Heart left ventricle (tissue), 16 donors: ENCODE measurements at regions not wholly inside any gene's neighbourhood (a gene's known extent, or its start where the extent isn't known, plus 50 kb on each side); places are given as distances from the start of the nearest gene placed in this dataset.

ENCODE experiments used
- ATAC-seq, 4 donors: fragments of 200-7000 bp; cut with Tn5 transposase; one replicate each; pipeline ENCODE4 v1.9.1; 2020 to 2022; ENCODE audit warnings: moderate library complexity in 4 of 4, mild to moderate bottlenecking in 3 of 4, moderate number of reproducible peaks in 1 of 4
- DNase-seq, 5 donors: peaks; one replicate each; pipeline ENCODE4 v3.0.0-alpha.2; 2020
- H3K27ac ChIP-seq, 12 donors: fragments of 200-600 bp; sonication (generic) in 4 of 12; one replicate each; pipeline versions ENCODE4 v1.5.0 to v1.8.0; 2016 to 2022; ENCODE audit warnings: mild to moderate bottlenecking in 2 of 12
- H3K27me3 ChIP-seq, 9 donors: fragments of 200-600 bp; sonication (generic) in 2 of 9; one replicate each; pipeline versions ENCODE4 v1.5.1 to v1.8.0; 2016 to 2022; ENCODE audit warnings: mild to moderate bottlenecking in 3 of 9
- H3K36me3 ChIP-seq, 9 donors: fragments of 200-600 bp; sonication (generic) in 2 of 9; one replicate each; pipeline versions ENCODE4 v1.5.0 to v1.8.0; 2018 to 2022; ENCODE audit warnings: mild to moderate bottlenecking in 2 of 9
- H3K4me1 ChIP-seq, 12 donors: fragments of 200-600 bp; sonication (generic) in 4 of 12; one replicate each; pipeline versions ENCODE4 v1.5.0 to v1.8.0; 2016 to 2022; ENCODE audit warnings: mild to moderate bottlenecking in 3 of 12
- H3K4me3 ChIP-seq, 12 donors: fragments of 200-600 bp; sonication (generic) in 4 of 12; one replicate each; pipeline versions ENCODE4 v1.5.0 to v1.8.0; 2017 to 2022; ENCODE audit warnings: mild to moderate bottlenecking in 9 of 12, moderate library complexity in 4 of 12
- H3K9me3 ChIP-seq, 12 donors: fragments of 200-600 bp; sonication (generic) in 4 of 12; one replicate each; pipeline versions ENCODE4 v1.5.0 to v1.8.0; 2016 to 2022; ENCODE audit warnings: mild to moderate bottlenecking in 1 of 12
- POLR2A ChIP-seq, 2 donors: fragments of 450-650 bp; IDR thresholded peaks; one replicate each; pipeline ENCODE4 v1.6.1; 2017; ENCODE audit warnings: antibody characterized with exemption in 2 of 2, mild to moderate bottlenecking in 2 of 2, moderate library complexity in 2 of 2
- WGBS, 4 donors: extraction: QIAGEN DNeasy Blood & Tissue Kit in 2 of 4; methylation state at CpG; one replicate each; pipeline versions ENCODE4 v1.1.5 to v1.1.7; 2013 to 2018; 5-methylcytosine and 5-hydroxymethylcytosine counted together
- intact Hi-C, 10 donors: fragments of 100-400 bp; cut with DNase I; formaldehyde crosslinking; loops; one replicate each; pipeline versions ENCODE4 v1.11.1 to v1.14.2; 2022
- TF ChIP-seq, protein P1 (sequence below), 12 donors: fragments of 200-600 bp; sonication (generic) in 4 of 12; IDR thresholded peaks; one replicate each; pipeline versions ENCODE4 v1.5.0 to v1.8.0; 2018 to 2022; ENCODE audit warnings: antibody characterized with exemption in 12 of 12, mild to moderate bottlenecking in 5 of 12
- donor health status: ischemic (EF 13 %, LVEDD 7.1; RV severe dilation, severe dysfunction).
- donor health status: healthy with polysubstance abuse.
- donor health status: DM: no; HTN: yes; CAD: no.
- donor health status: DM: no; HTN: no; CAD: no.
- donor health status: ischemic (EF 25% LVEDD 6.9; RV normal size, moderate dysfunction).
- donor health status: ischemic (EF 25% LVEDD 5.7; RV mildly dilated, moderate dysfunction).
- donor health status: healthy.
- donor health status: DM: yes; HTN: yes; CAD: no.
- donor health status: ischemic (EF 35%, LVEDD 5.7; RV mildly dilated, moderate dysfunction).
- donor health status: nonischemic (EF 11% LVEDD 7.7; RV severe dilation, severe dysfunction).
- donor health status: DM: yes; HTN: yes; CAD: no.
- donor health status: PGD.
- donor health status: ischemic (EF 29% LVEDD 5.4; RV normal size, mild dysfunction).
- donor health status: nonischemic (EF 23%, LVEDD 6.1; RV moderate dilation, normal function).

DNA sequence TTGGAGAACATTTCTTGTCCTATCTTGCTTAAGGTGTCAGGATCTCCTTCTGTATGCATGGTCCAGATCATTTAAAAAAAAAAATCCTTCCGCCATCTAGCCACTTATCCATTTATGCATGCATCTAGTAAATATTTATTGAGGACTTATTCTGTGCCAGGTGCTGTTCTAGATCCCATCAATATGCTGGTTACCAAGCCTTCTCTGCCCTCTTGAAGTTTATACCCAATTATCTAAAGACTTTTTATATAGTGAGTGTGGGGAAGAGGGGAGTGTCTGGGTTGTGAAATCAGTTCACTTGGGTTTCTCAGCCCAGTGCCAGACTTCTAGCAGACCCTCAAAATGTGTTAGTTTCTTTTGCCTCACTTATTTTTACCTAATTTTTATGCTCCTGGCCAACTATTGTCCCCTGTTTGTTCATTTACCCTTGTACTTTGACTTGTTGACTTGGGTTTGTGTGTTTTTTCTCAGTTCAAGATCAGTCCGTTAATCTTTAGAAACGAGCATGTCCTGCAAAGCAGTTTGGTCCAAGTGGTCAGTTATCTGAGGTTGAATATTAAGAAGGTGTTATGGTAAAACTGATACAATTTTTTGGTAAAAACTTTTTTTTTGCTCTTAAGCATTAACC is 488.9 kb downstream of the PCNX1 start:
- TF ChIP-seq POLR2A (IDR thresholded peaks at IDR 0.05): no peak
- TF ChIP-seq, protein P1, sequence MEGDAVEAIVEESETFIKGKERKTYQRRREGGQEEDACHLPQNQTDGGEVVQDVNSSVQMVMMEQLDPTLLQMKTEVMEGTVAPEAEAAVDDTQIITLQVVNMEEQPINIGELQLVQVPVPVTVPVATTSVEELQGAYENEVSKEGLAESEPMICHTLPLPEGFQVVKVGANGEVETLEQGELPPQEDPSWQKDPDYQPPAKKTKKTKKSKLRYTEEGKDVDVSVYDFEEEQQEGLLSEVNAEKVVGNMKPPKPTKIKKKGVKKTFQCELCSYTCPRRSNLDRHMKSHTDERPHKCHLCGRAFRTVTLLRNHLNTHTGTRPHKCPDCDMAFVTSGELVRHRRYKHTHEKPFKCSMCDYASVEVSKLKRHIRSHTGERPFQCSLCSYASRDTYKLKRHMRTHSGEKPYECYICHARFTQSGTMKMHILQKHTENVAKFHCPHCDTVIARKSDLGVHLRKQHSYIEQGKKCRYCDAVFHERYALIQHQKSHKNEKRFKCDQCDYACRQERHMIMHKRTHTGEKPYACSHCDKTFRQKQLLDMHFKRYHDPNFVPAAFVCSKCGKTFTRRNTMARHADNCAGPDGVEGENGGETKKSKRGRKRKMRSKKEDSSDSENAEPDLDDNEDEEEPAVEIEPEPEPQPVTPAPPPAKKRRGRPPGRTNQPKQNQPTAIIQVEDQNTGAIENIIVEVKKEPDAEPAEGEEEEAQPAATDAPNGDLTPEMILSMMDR (IDR thresholded peaks at IDR 0.05): no peak
- 95 to 96% (median 96%) methylated on average over 3 of the region's 3 CpGs for WGBS, 4 donors

DNA sequence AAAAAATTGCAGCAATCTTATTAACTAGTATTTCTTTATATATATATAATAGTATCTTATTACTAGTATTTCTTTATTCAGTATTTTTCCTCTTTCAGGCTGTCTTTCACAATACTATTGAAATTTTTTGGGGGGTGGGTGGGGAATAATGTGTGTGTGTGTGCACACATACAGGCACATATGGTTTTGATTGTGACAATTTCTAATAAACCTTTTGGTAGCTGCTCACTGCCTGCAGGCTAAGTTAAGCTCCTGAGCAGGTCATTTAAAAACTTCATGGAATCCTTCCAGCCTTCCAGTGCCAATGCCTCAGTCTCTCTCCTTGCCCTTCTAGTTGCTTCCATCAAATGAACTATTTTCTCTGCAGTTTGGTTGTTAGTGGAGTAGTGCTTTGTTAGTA is 490.1 kb downstream of the PCNX1 start:
- H3K27ac ChIP-seq: no peak overlapping the region
- intact Hi-C loops: no loop called here
- H3K4me1 ChIP-seq: peaks cover 0 to 33% (median 0%) of the 10 kb centered on the region in 12 donors
- no peak for DNase-seq
- ATAC-seq: no peak
- TF ChIP-seq, protein P1 (IDR thresholded peaks at IDR 0.05): no peak
- TF ChIP-seq POLR2A (IDR thresholded peaks at IDR 0.05): no peak
- H3K27me3 ChIP-seq: no peaks in the 10 kb centered on the region
- H3K36me3 ChIP-seq: no peaks in the 10 kb centered on the region
- H3K9me3 ChIP-seq: no peaks in the 10 kb centered on the region
- no peak overlapping the region for H3K4me3 ChIP-seq

More for the DNA sequence above, 488.9 kb downstream of the PCNX1 start:
- ATAC-seq: no peak
- intact Hi-C loops: no loop called here
- Histone ChIP-seq H3K36me3 (no peaks in the 10 kb centered on the region), H3K27me3 (no peaks in the 10 kb centered on the region), H3K9me3 (no peaks in the 10 kb centered on the region), H3K27ac (no peak overlapping the region), H3K4me1 (peaks cover 0 to 30% (median 0%) of the 10 kb centered on the region in 12 donors), H3K4me3 (no peak overlapping the region)
- DNase-seq: no peak

DNA sequence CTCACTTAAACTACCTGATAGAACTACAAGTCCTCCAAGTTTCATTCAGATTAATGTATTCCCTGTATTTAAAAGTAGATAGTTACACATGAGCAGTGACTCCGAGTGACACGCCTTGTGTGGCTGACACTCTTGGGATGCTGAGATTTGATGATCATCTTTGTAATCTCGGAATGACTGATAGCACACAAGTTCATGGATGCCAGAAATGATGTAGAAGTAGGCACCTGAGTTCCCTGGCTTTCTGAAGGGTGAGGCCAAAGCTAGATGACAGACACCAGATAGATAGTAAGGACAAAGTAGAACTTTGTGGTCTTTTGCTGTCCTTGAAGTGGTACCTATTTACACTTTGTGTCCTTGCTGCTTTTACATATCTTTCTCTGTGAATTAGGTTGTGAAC is 491.2 kb downstream of the PCNX1 start:
- H3K27ac ChIP-seq: peak overlapping the region in 4 of 12 donors; percentile 35 to 94 (median 48)
- TF ChIP-seq, protein P1 (IDR thresholded peaks at IDR 0.05): no peak
- no peak for TF ChIP-seq POLR2A (IDR thresholded peaks at IDR 0.05)

DNA sequence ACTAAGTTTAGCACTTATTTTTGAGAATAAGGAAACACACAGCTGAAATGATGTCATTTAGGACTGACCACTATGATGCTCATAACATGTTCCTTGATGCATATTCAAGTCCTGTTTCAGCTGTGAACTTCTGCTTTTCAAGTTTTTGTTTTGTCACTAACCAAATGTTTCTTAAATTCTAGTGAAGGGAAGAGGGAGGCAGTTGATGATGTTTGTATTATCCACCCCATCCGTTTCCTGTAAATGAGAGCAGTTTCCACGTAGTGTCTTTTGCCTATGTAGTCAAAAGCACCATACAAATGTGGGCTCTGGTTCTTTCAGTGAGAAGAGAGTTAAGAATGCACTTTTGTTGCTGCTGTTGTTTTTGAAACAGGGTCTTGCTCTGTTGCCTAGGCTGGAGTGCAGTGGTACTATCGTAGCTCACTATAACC is 491.8 kb downstream of the PCNX1 start:
- DNase-seq (no peak), ATAC-seq (peak; percentile 38 to 84 (median 60))
- H3K27ac ChIP-seq: peak overlapping the region in 5 of 12 donors; percentile 24 to 94 (median 55)
- TF ChIP-seq POLR2A (IDR thresholded peaks at IDR 0.05): no peak
- TF ChIP-seq, protein P1 (IDR thresholded peaks at IDR 0.05): no peak
- peaks cover 0 to 33% (median 0%) of the 10 kb centered on the region in 12 donors for H3K4me1 ChIP-seq
- H3K9me3 ChIP-seq: no peaks in the 10 kb centered on the region
- intact Hi-C loops: no loop called here
- no peaks in the 10 kb centered on the region for H3K27me3 ChIP-seq
- no peak overlapping the region for H3K4me3 ChIP-seq
- no peaks in the 10 kb centered on the region for H3K36me3 ChIP-seq
- WGBS, 4 donors: 58 to 68% (median 63%) methylated on average over 3 of the region's 3 CpGs

More for the DNA sequence above, 491.2 kb downstream of the PCNX1 start:
- Histone ChIP-seq H3K36me3 (no peaks in the 10 kb centered on the region), H3K9me3 (no peaks in the 10 kb centered on the region), H3K4me1 (peaks cover 0 to 33% (median 0%) of the 10 kb centered on the region in 12 donors), H3K27me3 (no peaks in the 10 kb centered on the region), H3K4me3 (no peak overlapping the region)
- intact Hi-C loops: no loop called here
- no peak for ATAC-seq
- DNase-seq: no peak
- 73 to 89% (median 87%) methylated on average over 3 of the region's 3 CpGs for WGBS, 4 donors
